HEK293 (cell line): ENCODE measurements at regions not wholly inside any gene's neighbourhood (a gene's known extent, or its start where the extent isn't known, plus 50 kb on each side); places are given as distances from the start of the nearest gene placed in this dataset.

Source experiments
- ZFP41 ChIP-seq: fragments of 450-650 bp; formaldehyde crosslinking; IDR thresholded peaks from 2 replicates; pipeline ENCODE4 v1.5.1; 2016; ENCODE audit warnings: missing biosample characterization, missing genetic modification characterization, borderline replicate concordance
- TF ChIP-seq, protein P1 (sequence below): fragments of 450-650 bp; formaldehyde crosslinking; IDR thresholded peaks from 2 replicates; pipeline ENCODE4 v1.5.1; 2016; ENCODE audit warnings: missing biosample characterization, missing genetic modification characterization

DNA sequence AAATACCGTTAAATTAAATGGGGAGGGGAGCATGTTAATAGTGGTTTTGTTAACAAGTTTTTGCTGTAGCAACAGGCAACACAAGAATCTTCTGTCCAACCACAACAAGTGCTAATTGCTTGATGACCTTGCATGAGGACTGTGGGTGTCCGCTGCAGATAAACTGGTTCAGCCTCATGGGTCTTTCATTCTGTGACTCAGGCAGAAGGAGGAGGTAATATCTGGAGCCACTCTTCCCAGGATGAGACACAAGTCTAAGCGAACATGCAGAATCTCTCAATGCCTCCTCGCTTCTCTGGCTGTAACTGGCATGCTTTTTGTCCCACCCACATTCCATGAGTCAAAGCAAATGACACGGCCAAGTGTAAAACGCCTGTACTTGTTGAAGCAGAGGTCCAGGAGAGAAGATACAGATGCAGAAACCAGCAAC lies 56.6 kb upstream of the MYO16 start:
- TF ChIP-seq ZFP41 (tag by site-specific recombination) = no peak
- TF ChIP-seq, protein P1, sequence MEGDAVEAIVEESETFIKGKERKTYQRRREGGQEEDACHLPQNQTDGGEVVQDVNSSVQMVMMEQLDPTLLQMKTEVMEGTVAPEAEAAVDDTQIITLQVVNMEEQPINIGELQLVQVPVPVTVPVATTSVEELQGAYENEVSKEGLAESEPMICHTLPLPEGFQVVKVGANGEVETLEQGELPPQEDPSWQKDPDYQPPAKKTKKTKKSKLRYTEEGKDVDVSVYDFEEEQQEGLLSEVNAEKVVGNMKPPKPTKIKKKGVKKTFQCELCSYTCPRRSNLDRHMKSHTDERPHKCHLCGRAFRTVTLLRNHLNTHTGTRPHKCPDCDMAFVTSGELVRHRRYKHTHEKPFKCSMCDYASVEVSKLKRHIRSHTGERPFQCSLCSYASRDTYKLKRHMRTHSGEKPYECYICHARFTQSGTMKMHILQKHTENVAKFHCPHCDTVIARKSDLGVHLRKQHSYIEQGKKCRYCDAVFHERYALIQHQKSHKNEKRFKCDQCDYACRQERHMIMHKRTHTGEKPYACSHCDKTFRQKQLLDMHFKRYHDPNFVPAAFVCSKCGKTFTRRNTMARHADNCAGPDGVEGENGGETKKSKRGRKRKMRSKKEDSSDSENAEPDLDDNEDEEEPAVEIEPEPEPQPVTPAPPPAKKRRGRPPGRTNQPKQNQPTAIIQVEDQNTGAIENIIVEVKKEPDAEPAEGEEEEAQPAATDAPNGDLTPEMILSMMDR (tag by site-specific recombination) = no peak
